Tibial nerve (tissue), 4 donors: ENCODE measurements at regions not wholly inside any gene's neighbourhood (a gene's known extent, or its start where the extent isn't known, plus 50 kb on each side); places are given as distances from the start of the nearest gene placed in this dataset.

Source experiments
- DNase-seq, 2 donors: peaks; one replicate each; pipeline ENCODE4 v3.0.0-alpha.2; 2019; ENCODE audit warnings: low spot score in 2 of 2
- H3K27ac ChIP-seq, 4 donors: fragments of 200-600 bp; sonication (generic) in 3 of 4; one replicate each; pipeline ENCODE4 v1.5.1; 2017 to 2019; ENCODE audit warnings: mild to moderate bottlenecking in 1 of 4
- H3K27me3 ChIP-seq, 2 donors: fragments of 200-600 bp; sonication (generic) in 1 of 2; one replicate each; pipeline versions ENCODE4 v1.5.1 to v1.6.0; 2017 to 2019
- H3K36me3 ChIP-seq, 3 donors: fragments of 200-600 bp; sonication (generic); one replicate each; pipeline ENCODE4 v1.5.1; 2018 to 2019
- H3K4me1 ChIP-seq, 4 donors: fragments of 200-600 bp; sonication (generic) in 3 of 4; one replicate each; pipeline ENCODE4 v1.5.1; 2017 to 2019
- H3K4me3 ChIP-seq, 4 donors: fragments of 200-600 bp; sonication (generic) in 3 of 4; one replicate each; pipeline ENCODE4 v1.5.1; 2017 to 2019; ENCODE audit warnings: mild to moderate bottlenecking in 1 of 4, moderate library complexity in 1 of 4
- H3K9me3 ChIP-seq, 4 donors: fragments of 200-600 bp; sonication (generic) in 3 of 4; one replicate each; pipeline ENCODE4 v1.5.1; 2017 to 2019
- CTCF ChIP-seq, 5 experiments: fragments of 200-600 bp in 3 of 5; fragments of 450-650 bp in 2 of 5; sonication (generic) in 3 of 5; IDR thresholded peaks; one replicate each; pipeline ENCODE4 v1.5.1; 2016 to 2019; ENCODE audit warnings: antibody characterized with exemption in 5 of 5, mild to moderate bottlenecking in 3 of 5, moderate library complexity in 2 of 5
- EP300 ChIP-seq, 2 donors: sonication (generic); formaldehyde crosslinking; IDR thresholded peaks; one replicate each; pipeline ENCODE4 v1.6.1; 2017; ENCODE audit warnings: antibody characterized with exemption in 2 of 2, mild to moderate bottlenecking in 1 of 2
- POLR2A ChIP-seq, 2 donors: fragments of 450-650 bp; IDR thresholded peaks; one replicate each; pipeline ENCODE4 v1.6.1; 2017; ENCODE audit warnings: antibody characterized with exemption in 2 of 2, mild to moderate bottlenecking in 2 of 2, moderate library complexity in 2 of 2
- WGBS, 2 donors: methylation state at CpG; one replicate each; pipeline ENCODE4 v1.1.5; 2018; 5-methylcytosine and 5-hydroxymethylcytosine counted together

- TF ChIP-seq POLR2A (IDR thresholded peaks at IDR 0.05): no peak
- no peak for TF ChIP-seq CTCF (IDR thresholded peaks at IDR 0.05)
- TF ChIP-seq EP300 (IDR thresholded peaks at IDR 0.05): no peak
- no peak overlapping the region for H3K4me3 ChIP-seq
- H3K36me3 ChIP-seq: no peaks in the 10 kb centered on the region
- H3K4me1 ChIP-seq: peaks cover 0 to 8% (median 0%) of the 10 kb centered on the region in 4 donors
- no peaks in the 10 kb centered on the region for H3K27me3 ChIP-seq
- H3K27ac ChIP-seq: no peak overlapping the region
- 89 to 96% methylated on average over 2 of the region's 2 CpGs for WGBS, 2 donors
- DNase-seq: no peak
- H3K9me3 ChIP-seq: peaks cover 0 to 7% (median 0%) of the 10 kb centered on the region in 4 donors
Observed at GRCh38 chr4:16293210-16293838, 67.1 kb upstream of the TAPT1 start.

DNA sequence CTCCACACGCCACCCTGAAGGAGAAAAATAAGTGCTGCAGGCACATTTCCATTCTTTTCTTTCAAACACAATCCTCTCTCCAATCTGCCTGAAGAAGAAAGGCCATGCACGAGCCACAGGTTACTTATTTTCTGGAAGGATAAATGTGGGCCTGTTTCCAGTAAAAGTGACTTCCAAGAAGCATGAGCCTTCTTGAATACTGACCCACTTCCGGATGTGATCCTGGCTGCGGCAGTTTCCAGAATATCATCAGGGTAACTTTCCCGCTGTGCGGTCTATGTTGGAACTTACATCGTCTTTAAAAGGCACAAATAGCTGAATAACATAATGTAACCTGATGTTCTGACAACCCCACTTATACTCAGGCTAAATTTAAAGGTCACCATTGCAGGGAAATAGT is 66.3 kb upstream of the TAPT1 start:
- Histone ChIP-seq H3K9me3 (peaks cover 0 to 7% (median 0%) of the 10 kb centered on the region in 4 donors), H3K4me3 (no peak overlapping the region), H3K4me1 (peaks cover 0 to 8% (median 0%) of the 10 kb centered on the region in 4 donors), H3K27me3 (no peaks in the 10 kb centered on the region), H3K27ac (no peak overlapping the region), H3K36me3 (no peaks in the 10 kb centered on the region)
- no peak for TF ChIP-seq EP300 (IDR thresholded peaks at IDR 0.05)
- TF ChIP-seq POLR2A (IDR thresholded peaks at IDR 0.05): no peak
- TF ChIP-seq CTCF (IDR thresholded peaks at IDR 0.05): no peak
- no peak for DNase-seq
- WGBS, 2 donors: 76 to 82% methylated on average over 7 of the region's 7 CpGs

DNA sequence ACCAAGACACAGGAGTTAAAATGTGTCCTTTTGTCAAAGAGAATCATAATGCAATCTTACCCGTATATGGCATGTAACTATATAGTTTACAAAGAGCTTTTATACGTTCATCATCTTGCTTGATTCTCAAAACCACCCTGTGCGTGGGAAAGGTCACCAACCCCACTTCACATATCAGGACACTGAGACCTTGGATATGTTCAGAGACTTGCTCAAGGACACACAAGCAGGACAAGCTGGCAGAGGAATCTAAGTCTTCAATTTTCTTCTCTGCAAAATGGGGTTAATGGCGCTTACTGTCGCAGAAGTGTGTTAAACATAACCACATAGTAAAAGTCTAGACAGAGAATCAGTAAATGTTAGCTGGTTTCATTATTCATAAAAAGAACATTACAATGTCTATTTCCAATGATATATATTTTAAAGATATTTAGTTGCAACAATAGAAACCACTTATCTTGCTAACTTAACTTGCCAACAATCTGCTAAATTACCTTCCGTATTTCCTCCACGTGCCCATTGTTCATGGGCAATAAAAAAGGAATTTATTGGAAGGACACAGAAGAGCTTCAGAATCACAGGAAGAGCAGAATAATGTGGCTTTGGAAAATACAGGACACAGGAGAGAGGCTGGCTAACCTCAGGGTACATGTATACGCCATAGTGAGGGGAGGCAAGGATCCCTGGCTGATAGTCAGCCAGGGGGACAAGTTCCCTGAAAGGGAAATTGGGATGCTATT is 64.6 kb upstream of the TAPT1 start:
- H3K9me3 ChIP-seq: no peaks in the 10 kb centered on the region
- no peak for TF ChIP-seq EP300 (IDR thresholded peaks at IDR 0.05)
- no peak for TF ChIP-seq CTCF (IDR thresholded peaks at IDR 0.05)
- no peak for TF ChIP-seq POLR2A (IDR thresholded peaks at IDR 0.05)
- H3K4me1 ChIP-seq: peaks cover 0 to 8% (median 0%) of the 10 kb centered on the region in 4 donors
- H3K27ac ChIP-seq: no peak overlapping the region
- no peaks in the 10 kb centered on the region for H3K27me3 ChIP-seq
- WGBS, 2 donors: 47 to 50% methylated on average over 8 of the region's 8 CpGs
- H3K4me3 ChIP-seq: no peak overlapping the region
- no peaks in the 10 kb centered on the region for H3K36me3 ChIP-seq
- DNase-seq: no peak

DNA sequence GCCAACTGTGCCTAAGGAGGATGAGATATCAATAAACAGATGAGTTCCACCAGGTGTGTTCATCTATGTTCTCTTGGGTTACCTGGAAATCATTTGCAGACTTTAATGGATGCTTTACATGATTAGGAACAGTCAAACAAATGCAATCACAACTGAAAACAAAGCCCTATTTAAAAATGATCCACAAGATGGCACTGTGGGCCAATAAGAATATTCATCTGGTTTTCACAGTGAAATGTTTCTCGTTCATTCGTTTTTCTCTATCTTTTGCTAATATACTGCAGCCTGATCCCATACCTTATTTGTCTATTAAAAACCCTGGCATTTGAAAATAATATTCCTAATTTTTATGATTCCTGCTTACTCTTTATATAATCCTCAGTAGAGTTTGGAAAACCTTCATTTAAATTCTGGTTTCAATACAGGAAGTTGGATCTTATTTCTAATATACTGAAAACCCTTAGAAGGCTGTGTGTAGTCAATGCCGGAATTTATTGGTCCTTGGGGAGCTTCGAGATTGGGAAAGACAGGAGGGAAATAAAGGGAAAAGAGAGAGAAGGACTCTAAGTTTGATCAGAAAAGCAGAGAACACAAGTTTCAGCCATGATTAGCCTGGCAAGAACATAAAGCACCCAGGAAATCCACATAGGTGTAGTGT is 63.8 kb upstream of the TAPT1 start:
- H3K4me1 ChIP-seq: peaks cover 0 to 8% (median 0%) of the 10 kb centered on the region in 4 donors
- 1% methylated on average over 4 of the region's 4 CpGs for WGBS, 2 donors
- DNase-seq: peak in 1 of 2 donors; percentile 44
- no peaks in the 10 kb centered on the region for H3K9me3 ChIP-seq
- TF ChIP-seq CTCF (IDR thresholded peaks at IDR 0.05): peak; percentile 52 to 69 (median 57)
- no peak for TF ChIP-seq EP300 (IDR thresholded peaks at IDR 0.05)
- TF ChIP-seq POLR2A (IDR thresholded peaks at IDR 0.05): no peak
- H3K4me3 ChIP-seq: no peak overlapping the region
- no peaks in the 10 kb centered on the region for H3K36me3 ChIP-seq
- H3K27me3 ChIP-seq: no peaks in the 10 kb centered on the region
- H3K27ac ChIP-seq: no peak overlapping the region

- Histone ChIP-seq H3K36me3 (no peaks in the 10 kb centered on the region), H3K27me3 (no peaks in the 10 kb centered on the region), H3K27ac (no peak overlapping the region), H3K9me3 (peaks cover 0 to 10% (median 0%) of the 10 kb centered on the region in 4 donors), H3K4me3 (no peak overlapping the region), H3K4me1 (no peaks in the 10 kb centered on the region)
- DNase-seq: no peak
- 61 to 93% methylated on average over 3 of the region's 3 CpGs for WGBS, 2 donors
- TF ChIP-seq POLR2A (IDR thresholded peaks at IDR 0.05) (no peak), CTCF (IDR thresholded peaks at IDR 0.05) (no peak), EP300 (IDR thresholded peaks at IDR 0.05) (no peak)
Observed at GRCh38 chr4:16284050-16284449, 57.8 kb upstream of the TAPT1 start.
